ENCODE measurements at regions not wholly inside any gene's neighbourhood (a gene's known extent, or its start where the extent isn't known, plus 50 kb on each side); places are given as distances from the start of the nearest gene placed in this dataset.

- TF ChIP-seq MXD3 (CRISPR knock-in tag; IDR thresholded peaks at IDR 0.05) (no peak), ZBTB39 (CRISPR knock-in tag; IDR thresholded peaks at IDR 0.05) (no peak), PRDM15 (CRISPR knock-in tag; IDR thresholded peaks at IDR 0.05) (no peak)
Measured at GRCh38 chr17:14827396-14827919, 437.7 kb downstream of the PMP22 start (continued).

GRCh38 chr17:14826358-14826757, 438.8 kb downstream of the PMP22 start:
- WGBS (ENCODE audit: low lambda C conversion rate) = 30% methylated on average over 3 of the region's 3 CpGs
- Histone ChIP-seq H3K9me3 (ENCODE audit: low read length) (0 out of 2 replicates have a peak, but pooled peaks cover 8% of the 10 kb centered on the region), H3K36me3 (replicated peaks in 1 of 2; ENCODE audit: control insufficient read depth in 1 of 2, insufficient read depth in 2 of 2, low read length in 2 of 2) (no peaks in the 10 kb centered on the region), H3K27ac (ENCODE audit: extremely low read length, insufficient read depth, low read length) (no peak overlapping the region), H3K4me2 (ENCODE audit: low read depth, low read length) (no peak overlapping the region), H3K4me1 (ENCODE audit: insufficient read depth, low read length) (no peaks in the 10 kb centered on the region), H3K4me3 (replicated peaks in 1 of 3; ENCODE audit: insufficient read depth in 1 of 3, low read depth in 2 of 3, low read length in 3 of 3) (no peak overlapping the region), H3K9ac (ENCODE audit: insufficient read depth, low read depth, low read length) (no peak overlapping the region), H3K79me2 (ENCODE audit: insufficient read depth, low read length) (no peaks in the 10 kb centered on the region), H2AFZ (ENCODE audit: low read length) (no peak overlapping the region), H4K20me1 (ENCODE audit: insufficient read depth, low read length) (no peaks in the 10 kb centered on the region), H3K27me3 (ENCODE audit: control insufficient read depth in 1 of 2, insufficient read depth in 2 of 2, low read length in 2 of 2) (no peaks in the 10 kb centered on the region; a peak in 1 of 5 replicates)
- no peak for DNase-seq (ENCODE audit: low spot score)
- ChIA-PET CTCF (ENCODE audit: low intra/inter-chr PET ratio, low total read pairs) (no interaction called here), POLR2A (no interaction called here)
- in situ Hi-C loops (cut with HindIII; ENCODE audit: extremely low pct_ligation_motif_present, low pct_unique_long_range_greater_than_20kb) = no loop called here
- intact Hi-C loops (cut with micrococcal nuclease; ENCODE audit: unreplicated experiment) = loop anchor here (5.0 kb wide), 1 partner anchor 184 kb away; no protein-coding TSS in a partner anchor
- no peak for FAIRE-seq
- no TSS peak for BruUV-seq (replicated peaks)
- ATAC-seq = no peak
- TF ChIP-seq ZNF138 (CRISPR knock-in tag; IDR thresholded peaks at IDR 0.05; ENCODE audit: low read depth) = no peak
- TF ChIP-seq HNF1B (CRISPR knock-in tag; IDR thresholded peaks at IDR 0.05) = no peak
- TF ChIP-seq ZNF30 (CRISPR knock-in tag; IDR thresholded peaks at IDR 0.05) = no peak
- TF ChIP-seq LRRFIP1 (CRISPR knock-in tag; conservative IDR thresholded peaks at IDR 0.05) = no peak
- TF ChIP-seq MED13 (CRISPR knock-in tag; IDR thresholded peaks at IDR 0.05) = no peak
- TF ChIP-seq NFE2 (CRISPR knock-in tag; IDR thresholded peaks at IDR 0.05) = no peak
- TF ChIP-seq SRSF1 (optimal IDR thresholded peaks at IDR 0.05; ENCODE audit: low read depth, low read length) = no peak

All from HepG2 (cell line).